ENCODE measurements at regions not wholly inside any gene's neighbourhood (a gene's known extent, or its start where the extent isn't known, plus 50 kb on each side); places are given as distances from the start of the nearest gene placed in this dataset.
"Not testable (repeated sequence)": the region's sequence is repeated elsewhere in the genome, so short reads cannot be mapped to it uniquely, and the experiment has no call there.

DNA sequence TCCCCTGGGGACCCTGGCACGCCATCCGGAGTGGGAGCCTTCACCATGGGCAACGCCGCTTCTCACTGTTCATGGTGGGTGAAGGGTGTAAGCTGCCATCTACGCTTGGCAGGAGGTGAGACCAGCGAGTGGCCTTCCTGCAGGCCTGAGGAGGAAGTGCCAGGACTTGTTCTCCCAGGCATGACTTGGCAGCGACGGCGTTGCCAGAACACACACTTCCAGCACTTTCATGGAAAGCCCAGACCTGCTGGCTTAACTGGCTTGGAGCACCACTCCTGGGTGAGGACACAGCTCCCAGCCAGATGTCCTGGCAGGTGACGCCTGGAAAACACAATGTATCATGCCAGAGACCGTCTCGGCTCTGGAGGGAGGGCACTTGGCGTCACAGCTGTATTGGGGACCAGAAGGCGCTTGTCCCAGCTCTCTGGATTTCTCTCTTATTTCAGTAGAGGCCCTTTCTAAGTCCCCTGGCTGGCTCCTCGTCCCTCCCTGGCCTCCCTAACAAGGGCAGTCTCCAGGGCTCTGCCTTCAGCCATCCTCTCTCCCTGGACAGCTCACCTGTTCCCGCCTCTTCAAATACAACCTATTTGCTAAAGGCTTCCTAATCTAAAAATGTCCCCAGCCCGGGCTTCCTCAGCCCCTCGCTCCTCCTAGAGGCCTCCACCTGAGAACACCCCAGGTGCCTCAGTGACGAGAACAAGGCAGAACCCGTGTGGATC is 188.3 kb downstream of the OLFM1 start:
- DNase-seq (ENCODE audit: low spot score): peak; percentile 51

DNA sequence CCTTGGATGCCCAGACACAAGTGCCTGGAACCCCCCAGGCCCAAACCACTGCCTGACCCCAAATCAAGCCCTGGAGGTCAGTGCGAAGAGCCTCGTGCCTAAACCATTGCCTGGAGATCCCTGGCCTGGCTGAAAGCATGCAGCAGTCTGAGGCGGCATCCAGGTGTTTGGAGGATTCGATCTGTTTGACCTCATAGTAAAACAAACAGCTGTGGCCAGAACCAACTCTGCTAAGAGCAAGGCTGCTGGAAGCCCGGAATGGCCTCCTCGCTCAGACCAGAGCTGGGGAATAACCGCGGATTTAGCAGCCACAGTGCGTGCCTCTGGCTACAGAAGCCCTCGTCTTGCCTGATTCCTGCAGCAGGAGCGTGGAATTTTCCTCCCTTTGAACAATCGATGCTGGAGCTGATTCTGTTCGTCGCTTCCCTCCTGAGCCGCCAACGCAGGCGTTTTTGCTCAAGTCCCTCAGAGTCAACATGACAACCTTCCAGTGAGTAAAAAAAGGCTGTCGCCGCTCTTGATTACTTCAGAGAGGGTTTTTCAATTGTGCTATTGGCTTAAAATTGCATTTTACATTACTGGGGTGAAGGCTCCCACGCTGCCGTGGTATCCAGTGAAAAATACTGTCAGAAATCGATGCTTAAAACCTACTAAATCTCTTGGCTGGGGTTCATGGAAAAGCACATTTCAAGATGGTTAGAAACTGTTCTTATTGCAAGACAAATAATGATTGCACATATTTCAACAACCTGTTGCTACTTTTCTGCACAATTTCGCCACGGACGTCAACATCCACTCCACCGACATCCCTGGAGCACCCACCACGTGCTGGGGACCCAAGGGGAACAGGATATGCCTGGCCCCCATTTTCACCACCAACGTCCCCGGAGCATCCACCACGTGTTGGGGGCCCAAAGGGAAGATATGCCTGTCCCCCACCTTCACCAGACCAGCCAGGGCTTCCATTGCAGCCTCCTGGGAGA is 190.0 kb downstream of the OLFM1 start:
- DNase-seq (ENCODE audit: low spot score): no peak

- DNase-seq (ENCODE audit: low spot score): no peak
Observed at GRCh38 chr9:135278586-135278985, 191.1 kb downstream of the OLFM1 start.

DNA sequence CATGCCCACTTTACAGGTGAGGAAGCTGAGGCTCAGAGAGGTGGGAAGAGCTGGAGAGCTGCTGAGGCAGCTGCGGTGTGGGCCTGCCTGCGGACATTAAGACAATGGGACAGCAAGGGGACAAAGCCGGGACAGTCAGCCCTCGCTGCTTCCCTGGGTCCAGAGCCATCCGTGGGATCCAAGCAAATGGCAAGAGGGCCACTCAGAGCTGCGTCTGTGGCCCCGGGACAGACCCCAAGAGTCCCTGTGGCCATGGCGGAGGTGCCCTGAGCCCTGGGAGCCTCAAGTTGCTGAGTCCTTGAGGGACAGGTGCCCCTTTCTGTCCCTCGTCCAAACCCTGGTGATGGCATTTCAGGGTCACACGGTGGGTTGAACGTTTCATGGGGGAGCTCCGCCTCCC is 191.9 kb downstream of the OLFM1 start:
- no peak for DNase-seq (ENCODE audit: low spot score)

- no peak for DNase-seq (ENCODE audit: low spot score)
Observed at GRCh38 chr9:135279834-135280393, 192.4 kb downstream of the OLFM1 start.

- no peak for DNase-seq (ENCODE audit: low spot score)
Observed at GRCh38 chr9:135280666-135281065, 193.2 kb downstream of the OLFM1 start.

- DNase-seq (ENCODE audit: low spot score): no peak
Observed at GRCh38 chr9:135281151-135281550, 193.7 kb downstream of the OLFM1 start.

DNA sequence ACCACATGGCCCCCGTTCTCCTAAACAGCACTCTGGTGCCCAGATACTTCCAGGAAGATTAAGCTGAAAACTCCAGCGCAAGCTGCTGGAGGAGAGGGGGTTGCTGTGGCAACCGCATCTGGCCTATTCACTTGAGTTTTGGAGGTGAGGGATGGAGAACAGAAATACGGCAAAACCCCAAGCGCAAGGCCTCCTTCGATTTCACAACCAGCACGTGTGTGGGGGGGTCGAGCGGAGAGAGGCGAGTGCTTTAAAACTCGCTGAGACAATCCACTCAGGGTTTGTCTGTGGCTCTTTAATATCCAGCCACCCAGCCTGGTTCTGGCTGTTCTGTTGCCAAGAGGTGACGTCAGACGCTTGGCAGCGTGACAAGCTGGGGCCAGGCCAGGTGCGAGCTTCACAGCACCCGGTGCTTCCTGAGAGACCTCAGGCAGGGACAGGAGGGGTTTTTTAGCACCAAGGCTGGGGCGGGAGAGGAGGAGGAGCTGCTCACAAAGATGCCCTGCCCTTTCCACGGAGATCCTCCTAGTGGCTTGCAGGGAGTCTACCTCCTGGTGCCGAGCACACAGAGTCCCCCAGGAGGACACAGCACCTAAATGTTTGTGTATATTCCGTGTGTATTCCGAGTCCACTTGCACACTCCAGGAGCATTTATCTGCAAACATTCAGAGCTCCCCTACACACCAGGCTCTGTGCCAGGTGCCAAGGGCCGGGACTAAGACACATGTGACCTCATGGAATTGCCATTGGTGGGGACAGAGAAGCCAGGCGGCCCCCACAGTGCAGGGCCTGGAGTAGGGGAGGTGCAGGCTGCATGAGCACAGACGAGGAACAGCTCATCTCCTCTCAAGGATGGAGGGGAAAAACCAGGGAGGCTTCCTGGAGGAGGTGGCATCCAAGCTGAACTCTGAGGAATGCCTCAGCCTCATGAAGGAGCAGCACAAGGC is 194.6 kb downstream of the OLFM1 start:
- peak; percentile 90 for DNase-seq (ENCODE audit: low spot score)

DNA sequence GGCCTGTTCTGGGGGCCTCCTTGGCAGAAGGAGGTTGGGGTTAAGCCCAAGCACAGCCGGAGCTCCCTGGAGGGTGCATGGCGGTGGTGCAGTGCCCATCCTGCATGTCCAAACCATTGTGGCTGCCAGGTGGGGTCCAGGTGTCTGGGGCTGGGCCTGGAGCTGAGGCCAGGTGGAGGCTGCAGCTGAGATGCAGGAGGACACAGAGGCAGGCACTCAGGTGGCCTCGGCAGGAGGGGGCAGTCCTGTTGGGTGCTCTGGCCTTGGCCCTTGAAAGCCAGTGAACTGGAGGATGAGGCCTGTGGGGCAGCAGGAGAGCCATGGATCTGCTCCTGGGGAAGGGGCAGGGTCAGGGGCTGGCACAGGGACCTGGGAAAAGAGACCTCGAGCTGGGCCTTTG is 195.3 kb downstream of the OLFM1 start:
- no peak for DNase-seq (ENCODE audit: low spot score)

- DNase-seq (ENCODE audit: low spot score): no peak
Observed at GRCh38 chr9:135283671-135284070, 195.9 kb upstream of the PPP1R26 start.

DNA sequence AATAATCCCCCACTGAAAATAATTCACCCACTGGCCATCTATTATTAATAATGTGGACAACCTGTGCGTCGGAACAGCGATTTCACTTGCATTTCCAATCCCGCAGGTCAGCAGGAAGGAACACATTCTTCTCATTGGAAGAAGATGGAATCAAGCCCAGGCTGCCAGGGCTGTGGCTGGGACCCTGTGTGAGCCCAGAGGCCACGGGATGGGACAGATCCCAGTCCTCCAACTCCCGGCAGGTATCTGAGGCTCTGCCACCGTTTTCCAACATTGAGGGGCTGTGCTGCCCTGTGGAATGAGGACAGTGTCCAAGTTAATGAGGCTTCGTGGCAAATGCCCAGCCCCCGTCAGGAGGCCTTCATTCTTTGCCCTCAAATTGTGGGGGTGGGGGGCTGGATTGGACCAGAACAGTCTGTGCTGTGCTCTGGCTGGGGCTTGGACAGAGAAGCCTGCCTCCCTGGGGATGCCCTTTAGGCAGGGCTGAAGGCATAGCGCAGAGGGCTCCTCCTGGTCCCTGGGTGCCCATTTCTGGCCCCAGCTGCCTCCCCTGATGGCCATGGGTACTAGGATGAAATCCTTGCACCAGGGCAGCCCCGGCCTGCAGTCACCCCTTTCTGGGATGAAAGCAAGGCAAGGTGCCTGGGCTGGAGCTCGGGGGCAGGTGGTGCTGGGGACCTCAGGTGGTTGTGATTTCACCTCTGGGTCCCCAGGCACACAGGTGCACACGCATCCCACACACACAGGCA is 195.0 kb upstream of the PPP1R26 start:
- DNase-seq (ENCODE audit: low spot score): no peak

GRCh38 chr9:135286187-135286925 is 193.2 kb upstream of the PPP1R26 start:
- DNase-seq (ENCODE audit: low spot score): not testable (repeated sequence)

DNA sequence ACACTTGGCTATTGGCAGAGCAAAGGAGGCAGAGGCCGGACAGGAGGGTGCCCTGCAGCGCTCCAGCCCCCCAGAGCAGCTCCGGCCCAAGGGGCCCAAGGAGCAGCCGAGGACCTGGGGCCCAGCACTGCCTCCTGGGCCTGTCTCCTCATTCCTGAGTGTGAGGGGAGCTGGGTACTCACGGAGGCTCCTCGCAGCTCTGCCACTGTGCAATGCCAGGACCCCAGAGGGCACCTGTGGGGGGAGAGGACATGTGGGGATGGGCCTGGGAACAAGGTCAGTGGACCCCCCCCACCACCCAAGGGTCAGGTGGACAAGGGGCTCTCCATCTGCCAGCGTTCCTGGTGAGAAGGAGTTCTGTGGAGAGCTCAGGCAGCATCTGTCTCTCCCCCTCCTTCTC is 192.6 kb upstream of the PPP1R26 start:
- DNase-seq (ENCODE audit: low spot score): no peak

GRCh38 chr9:135287627-135288026 is 192.0 kb upstream of the PPP1R26 start:
- no peak for DNase-seq (ENCODE audit: low spot score)

DNA sequence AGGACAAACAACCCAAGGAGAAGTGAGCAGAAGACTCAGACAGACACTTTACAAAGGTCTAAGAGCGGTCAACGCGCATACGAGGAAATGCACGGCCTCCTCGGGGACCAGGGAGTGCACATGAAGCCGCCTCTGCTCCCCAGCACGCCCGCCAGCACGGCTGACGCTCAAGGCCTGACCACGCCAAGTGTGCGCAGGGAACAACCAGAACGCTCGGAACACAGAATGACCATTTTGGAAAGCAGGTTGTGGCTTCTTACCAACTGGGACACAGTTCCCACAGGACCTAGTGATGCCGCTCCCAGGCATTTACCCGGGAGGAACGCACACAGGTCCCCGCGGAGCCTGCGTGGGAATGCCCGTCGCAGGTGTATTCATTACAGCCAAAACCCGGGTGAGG is 191.5 kb upstream of the PPP1R26 start:
- DNase-seq (ENCODE audit: low spot score): no peak

- no peak for DNase-seq (ENCODE audit: low spot score)
Observed at GRCh38 chr9:135289081-135289491, 190.5 kb upstream of the PPP1R26 start.

DNA sequence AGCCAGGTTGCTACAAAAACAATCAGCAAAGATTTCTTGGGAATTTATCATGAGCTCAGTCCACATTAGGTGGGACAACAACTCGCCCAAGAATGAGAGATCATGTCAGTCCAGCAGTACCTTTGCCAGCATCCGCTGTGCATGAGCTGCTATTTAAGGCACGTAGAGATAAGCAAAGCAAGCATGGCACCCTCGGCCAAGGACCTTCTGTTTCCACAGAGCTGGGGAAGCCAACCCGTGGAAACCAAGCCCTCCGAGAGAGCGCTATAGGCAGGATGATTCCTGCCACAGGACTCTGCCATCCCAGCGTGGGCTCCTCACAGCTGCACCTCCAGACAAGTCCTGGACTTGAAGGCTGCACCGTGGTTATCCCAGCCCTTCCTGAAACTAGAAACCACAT is 189.5 kb upstream of the PPP1R26 start:
- no peak for DNase-seq (ENCODE audit: low spot score)

DNA sequence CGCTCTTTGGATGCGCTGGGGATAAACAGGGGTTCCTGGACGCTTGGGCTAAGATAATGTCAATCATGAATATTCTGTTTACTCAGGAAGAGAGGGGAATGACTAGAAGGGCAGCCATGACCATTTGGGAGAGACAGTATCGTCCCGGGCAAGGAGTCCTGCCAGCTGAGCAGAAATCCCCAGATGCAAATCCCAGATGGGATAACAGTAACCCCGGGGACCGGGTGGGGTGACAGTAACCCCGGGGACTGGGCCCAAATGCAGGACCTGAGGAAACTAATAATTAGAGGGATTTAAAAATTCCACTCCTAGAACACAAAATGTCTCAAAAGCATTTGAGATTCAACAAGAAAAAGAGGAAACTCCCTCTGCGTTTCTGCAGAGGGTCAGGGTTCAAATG is 189.0 kb upstream of the PPP1R26 start:
- no peak for DNase-seq (ENCODE audit: low spot score)

- no peak for DNase-seq (ENCODE audit: low spot score)
Observed at GRCh38 chr9:135291165-135291564, 188.4 kb upstream of the PPP1R26 start.

DNA sequence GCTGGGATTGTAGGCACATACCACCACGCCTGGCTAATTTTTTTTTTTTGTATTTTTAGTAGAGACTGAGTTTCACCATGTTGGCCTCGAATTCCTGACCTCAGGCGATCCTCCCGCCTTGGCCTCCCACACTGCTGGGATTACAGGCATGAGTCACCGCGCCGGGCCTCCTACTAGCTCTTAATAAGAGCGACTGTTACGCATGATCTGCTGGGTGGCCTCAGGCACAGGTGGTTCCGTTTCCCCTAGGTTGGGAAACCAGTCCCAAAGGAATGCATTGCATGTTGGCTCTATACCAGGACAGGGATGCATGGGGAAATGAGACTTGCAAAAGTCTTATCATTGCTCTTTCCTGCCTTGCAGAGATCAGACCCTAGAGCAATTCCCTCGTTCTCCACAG is 184.7 kb upstream of the PPP1R26 start:
- DNase-seq (ENCODE audit: low spot score): no peak

All from mucosa of gallbladder (tissue), 1 donor.